ACHN (cell line): ENCODE measurements at regions not wholly inside any gene's neighbourhood (a gene's known extent, or its start where the extent isn't known, plus 50 kb on each side); places are given as distances from the start of the nearest gene placed in this dataset.

Experiments
- DNase-seq: peaks from one replicate; pipeline ENCODE4 v3.0.0-alpha.2; 2015
- in situ Hi-C: cut with HindIII; loops from 2 replicates; pipeline ENCODE4 v1.10.0; 2017; ENCODE audit warnings: low sequenced_read_pairs, low pct_ligation_motif_present, low pct_unique_long_range_greater_than_20kb

GRCh38 chr12:93944911-93945310, 203.5 kb upstream of the PLXNC1 start:
- in situ Hi-C loops = no loop called here
- DNase-seq = no peak

GRCh38 chr12:93946542-93947150, 201.7 kb upstream of the PLXNC1 start:
- in situ Hi-C loops = no loop called here
- DNase-seq = no peak

- in situ Hi-C loops = no loop called here
- DNase-seq = no peak
Observed at GRCh38 chr12:93947486-93947885, 200.9 kb upstream of the PLXNC1 start.

GRCh38 chr12:93950311-93950710, 198.1 kb upstream of the PLXNC1 start:
- DNase-seq = no peak
- in situ Hi-C loops = no loop called here

GRCh38 chr12:93954166-93955112, 193.9 kb upstream of the PLXNC1 start:
- no peak for DNase-seq
- in situ Hi-C loops = no loop called here

GRCh38 chr12:93956551-93956950, 191.8 kb upstream of the PLXNC1 start:
- in situ Hi-C loops = no loop called here
- no peak for DNase-seq

- no peak for DNase-seq
- in situ Hi-C loops = no loop called here
Observed at GRCh38 chr12:93957168-93957567, 191.2 kb upstream of the PLXNC1 start.

GRCh38 chr12:93957870-93958269, 190.5 kb upstream of the PLXNC1 start:
- in situ Hi-C loops = no loop called here
- no peak for DNase-seq

GRCh38 chr12:93959657-93960056, 188.7 kb upstream of the PLXNC1 start:
- in situ Hi-C loops = no loop called here
- no peak for DNase-seq

GRCh38 chr12:93960521-93960920, 187.9 kb upstream of the PLXNC1 start:
- in situ Hi-C loops = no loop called here
- no peak for DNase-seq

GRCh38 chr12:93962336-93962735, 186.0 kb upstream of the PLXNC1 start:
- in situ Hi-C loops = no loop called here

GRCh38 chr12:93964936-93965335, 183.4 kb upstream of the PLXNC1 start:
- in situ Hi-C loops = no loop called here
- DNase-seq = no peak

More at GRCh38 chr12:93962336-93962735, 186.0 kb upstream of the PLXNC1 start:
- DNase-seq = no peak

- DNase-seq = no peak
- in situ Hi-C loops = no loop called here
Observed at GRCh38 chr12:93966516-93967133, 181.8 kb upstream of the PLXNC1 start.

GRCh38 chr12:93967454-93967853, 180.9 kb upstream of the PLXNC1 start:
- in situ Hi-C loops = no loop called here

GRCh38 chr12:93968536-93969285, 179.7 kb upstream of the PLXNC1 start:
- no peak for DNase-seq
- in situ Hi-C loops = no loop called here

More at GRCh38 chr12:93967454-93967853, 180.9 kb upstream of the PLXNC1 start:
- DNase-seq = no peak

GRCh38 chr12:93970900-93971688, 177.3 kb upstream of the PLXNC1 start:
- in situ Hi-C loops = no loop called here
- DNase-seq = no peak

- DNase-seq = no peak
- in situ Hi-C loops = no loop called here
Observed at GRCh38 chr12:93972411-93973208, 175.8 kb upstream of the PLXNC1 start.
